ENCODE measurements at regions not wholly inside any gene's neighbourhood (a gene's known extent, or its start where the extent isn't known, plus 50 kb on each side); places are given as distances from the start of the nearest gene placed in this dataset.

GRCh38 chr1:208298593-208299269 lies 54.5 kb upstream of the PLXNA2 start:
- TF ChIP-seq CTCF (IDR thresholded peaks at IDR 0.05; ENCODE audit: insufficient read depth, low read length, poor library complexity, severe bottlenecking), result no peak
- TF ChIP-seq EZH2phosphoT487 (conservative IDR thresholded peaks at IDR 0.05; ENCODE audit: low read length), result no peak

Data from SU-DHL-6 (cell line).